Stimulated activated CD8-positive, alpha-beta memory T cell treated with anti-CD3 and anti-CD28 coated beads, Interleukin-15, amount 100 ng/mL, for 48 hours (primary cell): ENCODE measurements at regions not wholly inside any gene's neighbourhood (a gene's known extent, or its start where the extent isn't known, plus 50 kb on each side); places are given as distances from the start of the nearest gene placed in this dataset.

Experiments
- DNase-seq, 2 donors: peaks; one replicate each; pipeline ENCODE4 v3.0.0-alpha.2; 2020; ENCODE audit warnings: low read depth in 2 of 2

DNA sequence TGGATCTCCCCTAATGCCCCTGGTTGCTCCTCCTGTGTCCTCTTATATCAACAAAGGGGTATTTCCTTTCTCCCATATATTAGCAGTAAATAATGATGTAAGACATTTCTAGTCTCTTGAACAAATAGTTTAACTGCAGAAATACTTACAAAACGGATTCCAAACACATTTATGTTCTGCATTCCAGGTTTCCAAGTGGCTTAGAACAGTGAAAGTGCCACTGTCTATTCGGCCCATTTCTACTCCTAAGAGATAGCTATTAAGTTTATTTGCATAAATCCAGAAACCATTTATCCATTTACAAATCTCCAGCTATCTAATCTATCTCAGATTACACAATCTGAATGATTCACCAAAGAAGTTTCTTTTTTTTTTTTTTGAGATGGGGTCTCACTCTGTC is 55.8 kb upstream of the FRMD4B start:
- no peak for DNase-seq

DNA sequence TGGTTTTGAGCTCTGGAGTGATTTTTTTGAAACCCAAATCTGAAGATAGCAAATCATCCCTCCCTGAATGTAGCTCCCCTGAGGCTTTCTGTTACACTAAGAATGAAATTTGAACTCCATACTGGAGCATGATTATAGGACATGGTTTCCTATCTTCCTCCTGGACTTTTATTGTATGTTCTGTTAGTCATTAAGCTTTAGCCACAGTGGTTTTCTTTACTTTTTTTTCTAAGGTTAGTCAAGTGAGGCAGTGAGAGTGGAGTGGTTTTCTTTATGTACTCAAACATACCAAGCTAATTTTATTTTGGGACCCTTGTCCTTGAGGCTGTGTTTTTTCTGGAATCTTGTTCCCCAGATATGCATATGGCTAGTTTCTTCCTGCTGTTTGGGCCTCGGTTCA is 55.2 kb upstream of the FRMD4B start:
- DNase-seq: no peak

DNA sequence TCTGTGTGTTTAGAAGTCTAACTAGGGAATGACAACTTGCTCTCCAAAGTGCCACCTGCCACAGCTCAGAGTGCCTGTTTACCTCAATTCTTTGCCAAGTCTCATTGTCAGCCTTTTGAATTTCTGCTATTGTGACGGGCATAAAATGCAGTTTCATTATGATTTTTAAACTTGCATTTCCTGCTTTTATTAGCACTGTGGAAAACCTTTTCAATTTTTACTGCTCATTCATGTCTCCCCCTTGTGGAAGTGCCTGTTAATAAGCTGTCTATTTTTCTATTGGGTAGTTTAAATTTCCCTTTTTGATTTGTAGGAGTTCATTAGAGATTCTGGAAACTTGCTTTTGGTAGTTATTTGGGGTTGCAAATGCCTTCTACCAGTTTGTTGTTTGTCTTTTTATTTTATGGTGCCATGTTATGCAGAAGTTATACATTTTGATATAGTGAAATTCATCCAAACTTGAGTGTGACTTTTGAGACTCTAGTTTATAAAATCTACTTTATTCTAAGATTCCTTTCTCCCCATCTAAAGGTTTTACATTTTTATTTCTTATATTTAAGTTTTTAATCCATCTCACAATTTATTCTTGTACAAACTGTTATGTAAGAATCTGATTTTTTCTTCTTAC is 53.9 kb upstream of the FRMD4B start:
- no peak for DNase-seq

DNA sequence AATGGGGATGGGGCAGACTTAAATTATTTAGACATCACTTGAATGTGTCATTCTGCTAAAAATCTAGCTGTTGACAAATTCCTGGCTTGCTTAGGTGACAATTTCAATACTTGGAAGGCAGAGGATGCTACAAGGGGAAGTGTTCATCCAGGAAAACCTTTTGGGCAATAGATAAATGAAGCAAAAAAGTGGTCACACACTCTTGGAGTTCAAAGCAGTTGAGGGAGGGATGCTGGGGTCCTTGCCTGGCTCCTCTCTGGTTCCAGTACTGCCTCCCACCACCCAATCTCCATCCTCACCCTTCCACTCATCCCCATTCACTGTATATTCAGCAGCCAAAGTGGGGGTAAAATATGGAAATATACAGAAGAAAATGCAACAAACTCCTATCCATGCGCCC is 52.6 kb upstream of the FRMD4B start:
- DNase-seq: no peak

GRCh38 chr3:69435274-69436265 is 49.7 kb upstream of the FRMD4B start:
- no peak for DNase-seq
